ENCODE measurements at regions not wholly inside any gene's neighbourhood (a gene's known extent, or its start where the extent isn't known, plus 50 kb on each side); places are given as distances from the start of the nearest gene placed in this dataset.

GRCh38 chr1:80453775-80454174 lies 1347.0 kb upstream of the ADGRL2 start:
- TF ChIP-seq POLR2A (IDR thresholded peaks at IDR 0.05) (no peak), CTCF (IDR thresholded peaks at IDR 0.05) (no peak), POLR2AphosphoS5 (IDR thresholded peaks at IDR 0.05) (no peak), EP300 (IDR thresholded peaks at IDR 0.05) (no peak)

Measured in sigmoid colon (tissue), 4 donors.